M059J (cell line): ENCODE measurements at regions not wholly inside any gene's neighbourhood (a gene's known extent, or its start where the extent isn't known, plus 50 kb on each side); places are given as distances from the start of the nearest gene placed in this dataset.

ENCODE experiments used
- DNase-seq: peaks from one replicate; pipeline ENCODE4 v3.0.0-alpha.2; 2012; ENCODE audit warnings: low read depth

DNA sequence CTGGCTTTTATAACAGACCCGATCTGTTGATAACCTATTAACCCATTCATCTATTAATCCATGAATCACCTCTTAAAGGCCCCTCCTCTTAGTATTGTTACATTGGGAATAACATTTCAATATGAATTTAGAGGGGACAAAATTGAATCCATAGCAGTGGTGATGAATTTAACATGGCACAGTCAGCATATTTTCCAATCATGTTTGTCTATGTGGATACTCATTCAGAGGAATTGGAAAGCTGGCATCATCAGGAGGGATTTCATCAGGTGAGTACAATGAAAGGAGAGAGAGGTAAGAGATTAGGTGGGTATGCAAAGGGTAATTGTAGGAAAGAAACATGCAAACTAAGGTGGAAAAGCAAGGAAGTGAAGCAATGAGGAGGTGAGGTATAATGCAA, 59.6 kb upstream of the FOXN2 start:
- DNase-seq, result no peak

DNA sequence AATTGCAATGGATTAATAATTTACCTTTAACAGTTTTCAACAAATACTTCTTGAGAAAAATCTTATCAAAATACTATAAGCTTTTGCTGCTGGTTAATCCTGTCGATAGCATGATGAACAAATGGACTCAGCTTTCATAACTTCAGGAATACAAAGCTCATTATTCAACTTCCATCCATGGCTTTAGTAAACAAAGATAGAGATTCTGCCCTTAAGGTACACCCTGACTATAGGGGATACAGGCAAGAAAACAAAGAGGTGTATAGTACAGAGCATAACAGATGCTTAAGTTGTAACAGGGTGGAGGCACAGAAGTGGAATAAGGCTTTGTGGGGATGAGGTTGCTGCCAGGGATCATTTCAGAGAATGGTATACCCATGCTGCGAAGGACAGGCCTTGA, 57.0 kb upstream of the FOXN2 start:
- DNase-seq, result no peak

DNA sequence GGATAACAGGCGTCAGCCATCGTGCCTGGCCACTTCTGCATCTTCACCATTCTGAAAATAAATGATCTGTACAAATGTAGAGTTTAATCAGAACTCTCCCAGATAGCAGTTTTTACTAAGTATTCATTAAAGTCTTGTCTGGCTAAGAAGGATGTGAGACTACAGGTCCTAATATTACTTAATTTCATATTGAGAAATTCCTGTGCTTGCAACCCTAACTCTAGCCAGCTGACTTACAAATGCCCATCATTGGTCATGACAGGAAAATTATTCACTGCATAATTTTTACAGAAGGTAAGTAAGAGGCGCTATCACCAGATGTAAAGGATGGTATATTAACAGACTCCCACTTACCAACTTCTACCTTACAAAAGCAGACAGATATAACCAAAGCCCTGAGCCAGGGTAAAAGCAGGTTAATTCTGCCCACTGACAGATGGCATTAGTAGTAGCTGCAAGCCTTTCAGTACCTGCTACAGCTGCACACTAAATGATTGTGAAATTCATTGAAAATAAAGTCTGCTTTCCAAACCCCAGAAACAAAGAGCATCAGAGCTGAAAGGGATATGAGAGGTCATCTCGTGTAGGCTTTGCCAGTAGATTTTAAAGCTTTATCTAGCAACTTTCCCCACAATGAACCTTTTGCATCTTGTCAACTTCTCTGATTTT, 55.9 kb upstream of the FOXN2 start:
- DNase-seq, result no peak

GRCh38 chr2:48259811-48260210, 54.7 kb upstream of the FOXN2 start:
- DNase-seq, result no peak

GRCh38 chr2:48264627-48265026, 49.9 kb upstream of the FOXN2 start:
- DNase-seq, result no peak
